HCT116 (cell line): ENCODE measurements at regions not wholly inside any gene's neighbourhood (a gene's known extent, or its start where the extent isn't known, plus 50 kb on each side); places are given as distances from the start of the nearest gene placed in this dataset.

ENCODE experiments used
- EZH2 ChIP-seq: fragments of 200-600 bp; sonication (generic); IDR thresholded peaks from 2 replicates; pipeline ENCODE4 v1.6.1; 2017; ENCODE audit warnings: antibody characterized with exemption, mixed run types
- POLR2A ChIP-seq: IDR thresholded peaks from 2 replicates; pipeline ENCODE4 v1.7.0; 2011; ENCODE audit warnings: borderline replicate concordance; ENCODE audit not compliant: insufficient read depth, insufficient read length; ENCODE audit errors: extremely low read depth
- SIN3A ChIP-seq: IDR thresholded peaks from 2 replicates; pipeline ENCODE4 v1.6.1; 2012; ENCODE audit warnings: low read depth
- TF ChIP-seq, protein P1 (sequence below), 3 experiments: fragments of 200-600 bp in 1 of 3; sonication (generic) in 1 of 3; IDR thresholded peaks in 2 of 3; conservative IDR thresholded peaks in 1 of 3; 2 replicates each; pipeline ENCODE4 v1.5.1; 2012 to 2017; ENCODE audit warnings: low read depth in 2 of 3, low read length in 2 of 3, antibody characterized with exemption in 1 of 3, borderline replicate concordance in 1 of 3, control low read depth in 1 of 3, mild to moderate bottlenecking in 1 of 3, mixed read lengths in 1 of 3, mixed run types in 1 of 3, moderate library complexity in 1 of 3; ENCODE audit not compliant: insufficient read depth in 1 of 3
- TF ChIP-seq, protein P2 (sequence below): IDR thresholded peaks from 2 replicates; pipeline ENCODE4 v1.6.1; 2012
- TF ChIP-seq, protein P3 (sequence below): IDR thresholded peaks from 2 replicates; pipeline ENCODE4 v1.6.1; 2012; ENCODE audit warnings: low read depth

DNA sequence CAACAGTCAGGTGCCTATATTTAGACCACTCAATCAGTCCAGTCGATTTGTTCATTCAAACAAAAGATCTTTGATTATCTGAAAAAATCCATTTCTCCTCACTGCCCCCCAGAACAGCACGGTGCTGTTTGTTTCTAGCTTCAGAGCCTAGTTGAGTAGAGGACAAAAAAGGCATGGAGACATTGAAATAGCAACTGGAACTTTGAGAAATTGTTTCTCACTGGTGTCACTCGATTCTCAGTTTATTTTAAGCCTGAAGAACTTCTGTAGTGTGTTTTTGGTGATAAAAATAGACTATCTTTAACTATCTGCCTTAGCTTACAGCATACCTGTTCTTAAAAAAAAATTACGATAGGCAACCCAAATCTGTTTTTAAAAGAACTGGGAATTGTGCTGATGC, 67.1 kb downstream of the ARHGAP35 start:
- TF ChIP-seq, protein P1, sequence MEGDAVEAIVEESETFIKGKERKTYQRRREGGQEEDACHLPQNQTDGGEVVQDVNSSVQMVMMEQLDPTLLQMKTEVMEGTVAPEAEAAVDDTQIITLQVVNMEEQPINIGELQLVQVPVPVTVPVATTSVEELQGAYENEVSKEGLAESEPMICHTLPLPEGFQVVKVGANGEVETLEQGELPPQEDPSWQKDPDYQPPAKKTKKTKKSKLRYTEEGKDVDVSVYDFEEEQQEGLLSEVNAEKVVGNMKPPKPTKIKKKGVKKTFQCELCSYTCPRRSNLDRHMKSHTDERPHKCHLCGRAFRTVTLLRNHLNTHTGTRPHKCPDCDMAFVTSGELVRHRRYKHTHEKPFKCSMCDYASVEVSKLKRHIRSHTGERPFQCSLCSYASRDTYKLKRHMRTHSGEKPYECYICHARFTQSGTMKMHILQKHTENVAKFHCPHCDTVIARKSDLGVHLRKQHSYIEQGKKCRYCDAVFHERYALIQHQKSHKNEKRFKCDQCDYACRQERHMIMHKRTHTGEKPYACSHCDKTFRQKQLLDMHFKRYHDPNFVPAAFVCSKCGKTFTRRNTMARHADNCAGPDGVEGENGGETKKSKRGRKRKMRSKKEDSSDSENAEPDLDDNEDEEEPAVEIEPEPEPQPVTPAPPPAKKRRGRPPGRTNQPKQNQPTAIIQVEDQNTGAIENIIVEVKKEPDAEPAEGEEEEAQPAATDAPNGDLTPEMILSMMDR (IDR thresholded peaks at IDR 0.05 in 2 of 3, conservative IDR thresholded peaks at IDR 0.05 in 1 of 3; ENCODE audit: borderline replicate concordance in 1 of 3, insufficient read depth in 1 of 3, low read depth in 2 of 3, low read length in 2 of 3) = no peak
- TF ChIP-seq, protein P2, sequence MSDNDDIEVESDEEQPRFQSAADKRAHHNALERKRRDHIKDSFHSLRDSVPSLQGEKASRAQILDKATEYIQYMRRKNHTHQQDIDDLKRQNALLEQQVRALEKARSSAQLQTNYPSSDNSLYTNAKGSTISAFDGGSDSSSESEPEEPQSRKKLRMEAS = no peak
- TF ChIP-seq POLR2A (no peak), SIN3A (no peak), EZH2 (no peak)
- TF ChIP-seq, protein P3, sequence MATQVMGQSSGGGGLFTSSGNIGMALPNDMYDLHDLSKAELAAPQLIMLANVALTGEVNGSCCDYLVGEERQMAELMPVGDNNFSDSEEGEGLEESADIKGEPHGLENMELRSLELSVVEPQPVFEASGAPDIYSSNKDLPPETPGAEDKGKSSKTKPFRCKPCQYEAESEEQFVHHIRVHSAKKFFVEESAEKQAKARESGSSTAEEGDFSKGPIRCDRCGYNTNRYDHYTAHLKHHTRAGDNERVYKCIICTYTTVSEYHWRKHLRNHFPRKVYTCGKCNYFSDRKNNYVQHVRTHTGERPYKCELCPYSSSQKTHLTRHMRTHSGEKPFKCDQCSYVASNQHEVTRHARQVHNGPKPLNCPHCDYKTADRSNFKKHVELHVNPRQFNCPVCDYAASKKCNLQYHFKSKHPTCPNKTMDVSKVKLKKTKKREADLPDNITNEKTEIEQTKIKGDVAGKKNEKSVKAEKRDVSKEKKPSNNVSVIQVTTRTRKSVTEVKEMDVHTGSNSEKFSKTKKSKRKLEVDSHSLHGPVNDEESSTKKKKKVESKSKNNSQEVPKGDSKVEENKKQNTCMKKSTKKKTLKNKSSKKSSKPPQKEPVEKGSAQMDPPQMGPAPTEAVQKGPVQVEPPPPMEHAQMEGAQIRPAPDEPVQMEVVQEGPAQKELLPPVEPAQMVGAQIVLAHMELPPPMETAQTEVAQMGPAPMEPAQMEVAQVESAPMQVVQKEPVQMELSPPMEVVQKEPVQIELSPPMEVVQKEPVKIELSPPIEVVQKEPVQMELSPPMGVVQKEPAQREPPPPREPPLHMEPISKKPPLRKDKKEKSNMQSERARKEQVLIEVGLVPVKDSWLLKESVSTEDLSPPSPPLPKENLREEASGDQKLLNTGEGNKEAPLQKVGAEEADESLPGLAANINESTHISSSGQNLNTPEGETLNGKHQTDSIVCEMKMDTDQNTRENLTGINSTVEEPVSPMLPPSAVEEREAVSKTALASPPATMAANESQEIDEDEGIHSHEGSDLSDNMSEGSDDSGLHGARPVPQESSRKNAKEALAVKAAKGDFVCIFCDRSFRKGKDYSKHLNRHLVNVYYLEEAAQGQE = no peak
